ENCODE measurements at regions not wholly inside any gene's neighbourhood (a gene's known extent, or its start where the extent isn't known, plus 50 kb on each side); places are given as distances from the start of the nearest gene placed in this dataset.

DNA sequence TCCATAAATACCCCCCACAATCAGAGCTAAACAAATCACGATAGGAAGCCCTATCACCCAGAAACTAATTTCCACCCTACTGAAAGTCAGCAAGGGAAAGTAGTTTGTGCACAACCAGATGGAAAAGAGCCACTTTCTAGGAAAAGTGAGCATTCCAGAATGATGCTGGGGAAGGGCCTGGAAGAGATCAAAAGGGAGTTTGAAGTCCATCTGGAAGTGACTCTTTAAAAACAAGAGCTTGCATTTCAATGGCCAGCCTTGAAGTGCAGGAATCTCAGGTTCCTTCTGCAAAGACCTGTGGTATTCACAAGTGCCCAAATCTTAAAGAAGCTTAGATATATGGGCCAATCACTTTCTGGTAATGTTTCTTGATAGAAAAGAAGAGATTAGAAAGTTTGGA lies 97.0 kb upstream of the LDB2 start:
- Histone ChIP-seq H3K4me1 (ENCODE audit: control insufficient read depth, low read length) (no peaks in the 10 kb centered on the region), H3K27ac (ENCODE audit: low read depth, low read length) (no peak overlapping the region), H3K9me2 (replicated peaks; ENCODE audit: control insufficient read depth, low read length) (no peaks in the 10 kb centered on the region)

DNA sequence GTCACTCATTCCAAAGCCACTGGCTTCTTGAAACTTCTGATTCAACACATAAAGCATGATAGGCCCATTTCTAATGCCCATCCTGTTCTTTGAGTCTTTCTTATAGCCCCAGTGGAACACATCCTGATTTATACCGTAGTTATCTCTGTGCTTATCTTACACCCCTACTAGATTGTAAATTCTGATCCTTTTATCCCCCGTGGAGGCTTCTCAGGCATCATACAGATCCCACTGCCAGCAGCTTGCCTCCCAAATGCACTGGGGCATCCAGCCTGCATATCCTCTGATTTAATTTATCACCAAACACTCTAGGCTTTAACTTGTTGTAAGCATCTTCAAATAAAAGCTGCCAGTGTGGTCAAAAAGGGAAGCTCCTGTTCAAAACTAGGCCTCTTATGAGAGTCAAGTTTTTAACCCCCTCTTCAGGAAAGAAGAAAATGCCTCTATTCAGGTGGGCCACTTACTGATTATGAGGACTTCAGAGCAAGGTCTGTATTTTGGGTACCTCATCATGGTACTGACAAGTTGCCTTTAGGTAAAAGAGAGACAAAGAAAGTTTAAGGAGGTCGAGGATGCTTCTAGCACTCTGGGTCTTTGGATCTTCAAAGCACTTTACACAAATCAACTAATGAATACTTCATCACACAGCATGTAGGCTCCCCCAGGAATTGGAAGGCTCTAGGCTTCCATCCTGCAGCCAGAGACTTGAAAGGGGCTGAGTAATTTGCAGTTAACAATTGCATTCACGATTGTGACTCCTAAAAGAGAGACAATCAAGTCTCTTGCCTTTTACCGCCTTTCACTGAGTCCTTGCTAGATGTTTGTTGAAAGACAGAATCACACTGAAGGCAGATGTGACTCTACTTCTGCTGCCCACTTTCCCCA lies 95.8 kb upstream of the LDB2 start:
- Histone ChIP-seq H3K9me3 (ENCODE audit: control insufficient read depth, insufficient read depth, low read length) (no peaks in the 10 kb centered on the region), H3K27me3 (ENCODE audit: control insufficient read depth, low read length) (no peaks in the 10 kb centered on the region)

More for the DNA sequence above, 97.0 kb upstream of the LDB2 start:
- Histone ChIP-seq H3K9me3 (ENCODE audit: control insufficient read depth, insufficient read depth, low read length) (no peaks in the 10 kb centered on the region), H3K27me3 (ENCODE audit: control insufficient read depth, low read length) (no peaks in the 10 kb centered on the region), H3K36me3 (ENCODE audit: control insufficient read depth, low read length) (no peaks in the 10 kb centered on the region), H3F3A (ENCODE audit: control insufficient read depth, insufficient read depth) (no peaks in the 10 kb centered on the region), H4K20me1 (ENCODE audit: control insufficient read depth, insufficient read depth, low read depth, low read length) (no peaks in the 10 kb centered on the region), H3K4me3 (ENCODE audit: low read length) (no peak overlapping the region), H3K79me2 (ENCODE audit: control insufficient read depth, low read length) (no peaks in the 10 kb centered on the region), H3K4me2 (ENCODE audit: low read length) (no peak overlapping the region)
- TF ChIP-seq, protein P1, sequence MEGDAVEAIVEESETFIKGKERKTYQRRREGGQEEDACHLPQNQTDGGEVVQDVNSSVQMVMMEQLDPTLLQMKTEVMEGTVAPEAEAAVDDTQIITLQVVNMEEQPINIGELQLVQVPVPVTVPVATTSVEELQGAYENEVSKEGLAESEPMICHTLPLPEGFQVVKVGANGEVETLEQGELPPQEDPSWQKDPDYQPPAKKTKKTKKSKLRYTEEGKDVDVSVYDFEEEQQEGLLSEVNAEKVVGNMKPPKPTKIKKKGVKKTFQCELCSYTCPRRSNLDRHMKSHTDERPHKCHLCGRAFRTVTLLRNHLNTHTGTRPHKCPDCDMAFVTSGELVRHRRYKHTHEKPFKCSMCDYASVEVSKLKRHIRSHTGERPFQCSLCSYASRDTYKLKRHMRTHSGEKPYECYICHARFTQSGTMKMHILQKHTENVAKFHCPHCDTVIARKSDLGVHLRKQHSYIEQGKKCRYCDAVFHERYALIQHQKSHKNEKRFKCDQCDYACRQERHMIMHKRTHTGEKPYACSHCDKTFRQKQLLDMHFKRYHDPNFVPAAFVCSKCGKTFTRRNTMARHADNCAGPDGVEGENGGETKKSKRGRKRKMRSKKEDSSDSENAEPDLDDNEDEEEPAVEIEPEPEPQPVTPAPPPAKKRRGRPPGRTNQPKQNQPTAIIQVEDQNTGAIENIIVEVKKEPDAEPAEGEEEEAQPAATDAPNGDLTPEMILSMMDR (IDR thresholded peaks at IDR 0.05; ENCODE audit: low read depth, low read length, poor library complexity, severe bottlenecking): no peak
- no peak for TF ChIP-seq EZH2phosphoT487 (IDR thresholded peaks at IDR 0.05; ENCODE audit: borderline replicate concordance, low read length)

DNA sequence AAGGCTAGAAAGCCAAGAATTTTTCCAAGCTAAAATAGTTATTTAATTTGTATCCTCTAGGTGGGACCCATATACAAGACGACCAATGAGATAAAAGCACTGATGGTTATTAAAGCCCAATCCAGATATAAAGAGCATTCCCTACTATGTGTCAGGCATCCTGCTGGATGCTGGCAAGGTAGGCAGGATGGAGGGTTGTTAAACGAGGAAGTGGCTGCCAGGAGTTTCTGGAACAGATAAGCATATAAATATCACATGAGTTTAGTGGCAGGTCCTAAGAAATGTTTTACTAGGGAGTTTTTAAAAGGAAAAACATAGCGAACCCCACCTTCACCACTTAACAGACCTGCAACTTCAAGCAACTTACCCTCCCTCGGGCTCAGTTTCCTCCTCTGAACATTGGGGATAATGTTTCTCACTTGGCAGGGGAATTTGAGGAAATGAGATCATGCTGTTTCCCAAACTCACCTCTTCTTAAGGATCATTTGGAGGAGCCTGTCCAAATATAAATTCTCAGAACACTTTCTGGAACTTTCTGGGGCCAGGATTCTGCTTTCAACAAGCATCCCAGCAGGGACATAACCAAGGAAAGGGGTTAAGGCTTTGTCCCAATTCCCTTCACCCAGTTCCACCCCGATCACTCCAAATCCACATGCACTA lies 94.3 kb upstream of the LDB2 start:
- Histone ChIP-seq H3K36me3 (ENCODE audit: control insufficient read depth, low read length) (no peaks in the 10 kb centered on the region), H3F3A (ENCODE audit: control insufficient read depth, insufficient read depth) (no peaks in the 10 kb centered on the region), H3K9me3 (ENCODE audit: control insufficient read depth, insufficient read depth, low read length) (no peaks in the 10 kb centered on the region), H3K4me1 (ENCODE audit: control insufficient read depth, low read length) (no peaks in the 10 kb centered on the region), H3K4me3 (ENCODE audit: low read length) (no peak overlapping the region), H3K79me2 (ENCODE audit: control insufficient read depth, low read length) (no peaks in the 10 kb centered on the region), H3K27ac (ENCODE audit: low read depth, low read length) (no peak overlapping the region), H3K4me2 (ENCODE audit: low read length) (no peak overlapping the region), H3K9me2 (replicated peaks; ENCODE audit: control insufficient read depth, low read length) (no peaks in the 10 kb centered on the region), H3K27me3 (ENCODE audit: control insufficient read depth, low read length) (no peaks in the 10 kb centered on the region), H4K20me1 (ENCODE audit: control insufficient read depth, insufficient read depth, low read depth, low read length) (no peaks in the 10 kb centered on the region)
- TF ChIP-seq, protein P1 (IDR thresholded peaks at IDR 0.05; ENCODE audit: low read depth, low read length, poor library complexity, severe bottlenecking): no peak
- TF ChIP-seq EZH2phosphoT487 (IDR thresholded peaks at IDR 0.05; ENCODE audit: borderline replicate concordance, low read length): no peak

More for the DNA sequence above, 95.8 kb upstream of the LDB2 start:
- Histone ChIP-seq H3K36me3 (ENCODE audit: control insufficient read depth, low read length) (no peaks in the 10 kb centered on the region), H3K9me2 (replicated peaks; ENCODE audit: control insufficient read depth, low read length) (no peaks in the 10 kb centered on the region), H3K4me1 (ENCODE audit: control insufficient read depth, low read length) (no peaks in the 10 kb centered on the region), H3K4me2 (ENCODE audit: low read length) (no peak overlapping the region), H4K20me1 (ENCODE audit: control insufficient read depth, insufficient read depth, low read depth, low read length) (no peaks in the 10 kb centered on the region), H3F3A (ENCODE audit: control insufficient read depth, insufficient read depth) (no peaks in the 10 kb centered on the region), H3K4me3 (ENCODE audit: low read length) (no peak overlapping the region), H3K27ac (ENCODE audit: low read depth, low read length) (no peak overlapping the region), H3K79me2 (ENCODE audit: control insufficient read depth, low read length) (no peaks in the 10 kb centered on the region)
- TF ChIP-seq, protein P1 (IDR thresholded peaks at IDR 0.05; ENCODE audit: low read depth, low read length, poor library complexity, severe bottlenecking): no peak
- no peak for TF ChIP-seq EZH2phosphoT487 (IDR thresholded peaks at IDR 0.05; ENCODE audit: borderline replicate concordance, low read length)

Measured in DOHH2 (cell line).